ENCODE measurements at regions not wholly inside any gene's neighbourhood (a gene's known extent, or its start where the extent isn't known, plus 50 kb on each side); places are given as distances from the start of the nearest gene placed in this dataset.

DNA sequence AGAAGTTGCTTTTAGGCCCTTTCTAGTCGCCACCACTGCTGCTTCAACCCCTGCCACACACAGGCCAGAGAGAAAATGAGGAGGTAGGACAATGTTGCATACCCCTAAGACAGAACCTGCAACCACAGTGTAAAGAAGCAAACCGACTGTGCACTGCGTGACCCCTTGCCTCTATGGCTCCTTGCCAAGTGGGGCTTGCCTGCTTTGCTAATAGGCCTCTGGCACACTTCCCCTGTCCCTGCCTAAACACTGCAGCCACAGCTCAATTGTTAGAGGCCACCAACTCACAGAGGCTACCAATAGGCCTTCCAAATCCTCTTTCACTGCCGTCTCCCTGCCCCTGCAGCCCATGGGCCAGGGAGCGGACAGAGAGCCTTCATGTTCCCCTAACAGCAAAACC lies 280.1 kb downstream of the CDH10 start:
- Histone ChIP-seq H2AFZ (ENCODE audit: low read length) (no peak overlapping the region), H3K4me2 (ENCODE audit: low read depth, low read length, poor library complexity, severe bottlenecking) (no peak overlapping the region), H3K9ac (ENCODE audit: low read depth, low read length, poor library complexity, severe bottlenecking) (no peak overlapping the region), H3K9me3 (ENCODE audit: insufficient read depth, low read depth, low read length) (no peaks in the 10 kb centered on the region), H3K27me3 (ENCODE audit: insufficient read depth, low read length, poor library complexity, severe bottlenecking) (no peaks in the 10 kb centered on the region), H3K4me3 (ENCODE audit: low read length, poor library complexity, severe bottlenecking) (no peak overlapping the region), H3K36me3 (ENCODE audit: insufficient read depth, low read length) (no peaks in the 10 kb centered on the region), H3F3A (ENCODE audit: low read depth) (no peaks in the 10 kb centered on the region), H3K4me1 (ENCODE audit: insufficient read depth, low read length, poor library complexity, severe bottlenecking) (no peaks in the 10 kb centered on the region), H4K20me1 (ENCODE audit: insufficient read depth, low read length, poor library complexity, severe bottlenecking) (no peaks in the 10 kb centered on the region), H3K79me2 (ENCODE audit: insufficient read depth, low read length) (no peaks in the 10 kb centered on the region), H3K9me2 (replicated peaks; ENCODE audit: low read depth, low read length) (no peaks in the 10 kb centered on the region)
- TF ChIP-seq, protein P1, sequence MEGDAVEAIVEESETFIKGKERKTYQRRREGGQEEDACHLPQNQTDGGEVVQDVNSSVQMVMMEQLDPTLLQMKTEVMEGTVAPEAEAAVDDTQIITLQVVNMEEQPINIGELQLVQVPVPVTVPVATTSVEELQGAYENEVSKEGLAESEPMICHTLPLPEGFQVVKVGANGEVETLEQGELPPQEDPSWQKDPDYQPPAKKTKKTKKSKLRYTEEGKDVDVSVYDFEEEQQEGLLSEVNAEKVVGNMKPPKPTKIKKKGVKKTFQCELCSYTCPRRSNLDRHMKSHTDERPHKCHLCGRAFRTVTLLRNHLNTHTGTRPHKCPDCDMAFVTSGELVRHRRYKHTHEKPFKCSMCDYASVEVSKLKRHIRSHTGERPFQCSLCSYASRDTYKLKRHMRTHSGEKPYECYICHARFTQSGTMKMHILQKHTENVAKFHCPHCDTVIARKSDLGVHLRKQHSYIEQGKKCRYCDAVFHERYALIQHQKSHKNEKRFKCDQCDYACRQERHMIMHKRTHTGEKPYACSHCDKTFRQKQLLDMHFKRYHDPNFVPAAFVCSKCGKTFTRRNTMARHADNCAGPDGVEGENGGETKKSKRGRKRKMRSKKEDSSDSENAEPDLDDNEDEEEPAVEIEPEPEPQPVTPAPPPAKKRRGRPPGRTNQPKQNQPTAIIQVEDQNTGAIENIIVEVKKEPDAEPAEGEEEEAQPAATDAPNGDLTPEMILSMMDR (conservative IDR thresholded peaks at IDR 0.05; ENCODE audit: low read length), result no peak
- no peak for TF ChIP-seq EZH2phosphoT487 (IDR thresholded peaks at IDR 0.05; ENCODE audit: borderline replicate concordance)

DNA sequence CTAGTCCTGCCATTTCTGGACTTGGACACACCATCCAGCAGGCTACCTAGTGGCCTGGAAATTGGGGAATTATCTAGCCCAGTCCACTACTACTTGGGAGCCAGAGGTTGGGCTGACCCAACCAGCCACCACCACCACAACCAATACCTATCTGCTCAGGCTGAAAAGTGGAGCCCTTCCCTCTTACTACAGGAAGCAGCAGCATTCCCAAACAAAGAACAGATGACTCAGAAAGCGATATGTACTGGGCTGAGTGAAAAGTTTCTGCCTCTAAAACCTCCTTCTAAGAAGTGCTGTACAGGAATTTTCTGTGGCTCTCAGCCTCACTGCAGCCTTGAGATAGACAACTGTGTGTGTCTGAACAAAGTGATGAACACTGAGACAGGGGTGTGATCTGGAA lies 279.4 kb downstream of the CDH10 start:
- Histone ChIP-seq H3K4me3 (ENCODE audit: low read length, poor library complexity, severe bottlenecking) (no peak overlapping the region), H2AFZ (ENCODE audit: low read length) (no peak overlapping the region), H3F3A (ENCODE audit: low read depth) (no peaks in the 10 kb centered on the region), H3K4me2 (ENCODE audit: low read depth, low read length, poor library complexity, severe bottlenecking) (no peak overlapping the region), H3K4me1 (ENCODE audit: insufficient read depth, low read length, poor library complexity, severe bottlenecking) (no peaks in the 10 kb centered on the region), H3K36me3 (ENCODE audit: insufficient read depth, low read length) (no peaks in the 10 kb centered on the region), H3K27me3 (ENCODE audit: insufficient read depth, low read length, poor library complexity, severe bottlenecking) (no peaks in the 10 kb centered on the region), H4K20me1 (ENCODE audit: insufficient read depth, low read length, poor library complexity, severe bottlenecking) (no peaks in the 10 kb centered on the region), H3K9me3 (ENCODE audit: insufficient read depth, low read depth, low read length) (no peaks in the 10 kb centered on the region), H3K9me2 (replicated peaks; ENCODE audit: low read depth, low read length) (no peaks in the 10 kb centered on the region), H3K79me2 (ENCODE audit: insufficient read depth, low read length) (no peaks in the 10 kb centered on the region), H3K9ac (ENCODE audit: low read depth, low read length, poor library complexity, severe bottlenecking) (no peak overlapping the region)
- no peak for TF ChIP-seq EZH2phosphoT487 (IDR thresholded peaks at IDR 0.05; ENCODE audit: borderline replicate concordance)
- TF ChIP-seq, protein P1 (conservative IDR thresholded peaks at IDR 0.05; ENCODE audit: low read length), result no peak

DNA sequence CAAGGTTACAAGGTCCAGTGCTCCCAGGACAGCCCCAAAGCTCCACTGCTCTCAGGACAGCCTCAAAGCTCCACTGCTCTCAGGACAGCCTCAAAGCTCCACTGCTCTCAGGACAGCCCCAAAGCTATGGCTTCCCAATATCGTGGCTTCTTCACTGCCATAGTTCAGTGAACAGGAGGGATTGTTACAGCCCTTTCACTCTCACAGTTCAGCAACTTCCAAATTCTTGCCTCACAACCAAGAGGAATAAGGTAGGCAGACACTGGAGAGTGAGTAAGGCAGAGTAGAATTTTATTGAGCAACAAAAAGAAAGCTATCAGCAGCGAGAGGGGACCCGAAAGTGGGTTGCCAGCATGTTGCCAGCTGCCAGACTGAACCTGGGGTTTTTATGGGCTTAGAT lies 277.6 kb downstream of the CDH10 start:
- no peaks in the 10 kb centered on the region for H3K9me3 ChIP-seq (ENCODE audit: insufficient read depth, low read depth, low read length)
- no peak overlapping the region for H3K4me2 ChIP-seq (ENCODE audit: low read depth, low read length, poor library complexity, severe bottlenecking)
- no peaks in the 10 kb centered on the region for H3K27me3 ChIP-seq (ENCODE audit: insufficient read depth, low read length, poor library complexity, severe bottlenecking)
- no peaks in the 10 kb centered on the region for H3F3A ChIP-seq (ENCODE audit: low read depth)
- H3K36me3 ChIP-seq (ENCODE audit: insufficient read depth, low read length), result no peaks in the 10 kb centered on the region
- TF ChIP-seq, protein P1 (conservative IDR thresholded peaks at IDR 0.05; ENCODE audit: low read length), result no peak
- H3K79me2 ChIP-seq (ENCODE audit: insufficient read depth, low read length), result no peaks in the 10 kb centered on the region
- no peaks in the 10 kb centered on the region for H3K9me2 ChIP-seq (replicated peaks; ENCODE audit: low read depth, low read length)
- H3K4me1 ChIP-seq (ENCODE audit: insufficient read depth, low read length, poor library complexity, severe bottlenecking), result no peaks in the 10 kb centered on the region
- no peaks in the 10 kb centered on the region for H4K20me1 ChIP-seq (ENCODE audit: insufficient read depth, low read length, poor library complexity, severe bottlenecking)
- H3K4me3 ChIP-seq (ENCODE audit: low read length, poor library complexity, severe bottlenecking), result no peak overlapping the region
- H3K9ac ChIP-seq (ENCODE audit: low read depth, low read length, poor library complexity, severe bottlenecking), result no peak overlapping the region
- no peak overlapping the region for H2AFZ ChIP-seq (ENCODE audit: low read length)

Measured in Loucy (cell line).